NOMO-1 (cell line): ENCODE measurements at regions not wholly inside any gene's neighbourhood (a gene's known extent, or its start where the extent isn't known, plus 50 kb on each side); places are given as distances from the start of the nearest gene placed in this dataset.
"Not testable (repeated sequence)": the region's sequence is repeated elsewhere in the genome, so short reads cannot be mapped to it uniquely, and the experiment has no call there.

Experiments used
- DNase-seq, 2 experiments: peaks; one replicate each; lab custom pipeline; 2025; ENCODE audit not compliant: unreplicated experiment in 2 of 2; lab: John Stamatoyannopoulos, UW

GRCh38 chr10:32143302-32143847 lies 87.2 kb upstream of the KIF5B start:
- no peak for DNase-seq

GRCh38 chr10:32142646-32143045 lies 86.4 kb upstream of the KIF5B start:
- DNase-seq: no peak

- DNase-seq: no peak
These were observed 85.0 kb upstream of the KIF5B start for GRCh38 chr10:32141018-32141807.

GRCh38 chr10:32140403-32140802 lies 84.2 kb upstream of the KIF5B start:
- DNase-seq: no peak

- peak; percentile 72 to 80 for DNase-seq
These were observed 83.2 kb upstream of the KIF5B start for GRCh38 chr10:32139223-32140073.

GRCh38 chr10:32136927-32137326 lies 80.7 kb upstream of the KIF5B start:
- DNase-seq: not testable (repeated sequence)

- not testable (repeated sequence) for DNase-seq
These were observed 79.6 kb upstream of the KIF5B start for GRCh38 chr10:32135796-32136195.

- DNase-seq: no peak
These were observed 76.2 kb upstream of the KIF5B start for GRCh38 chr10:32132357-32132946.

- no peak for DNase-seq
These were observed 75.2 kb upstream of the KIF5B start for GRCh38 chr10:32131388-32131787.

GRCh38 chr10:32130788-32131187 lies 74.6 kb upstream of the KIF5B start:
- DNase-seq: no peak

GRCh38 chr10:32125023-32125422 lies 68.8 kb upstream of the KIF5B start:
- no peak for DNase-seq

- DNase-seq: no peak
These were observed 66.8 kb upstream of the KIF5B start for GRCh38 chr10:32123021-32123420.

GRCh38 chr10:32121648-32122047 lies 65.4 kb upstream of the KIF5B start:
- no peak for DNase-seq

GRCh38 chr10:32120147-32120546 lies 63.9 kb upstream of the KIF5B start:
- no peak for DNase-seq

GRCh38 chr10:32114508-32114907 lies 58.3 kb upstream of the KIF5B start:
- DNase-seq: no peak

- no peak for DNase-seq
These were observed 55.8 kb upstream of the KIF5B start for GRCh38 chr10:32112055-32112454.

- no peak for DNase-seq
These were observed 55.4 kb upstream of the KIF5B start for GRCh38 chr10:32111585-32111984.

- DNase-seq: no peak
These were observed 54.6 kb upstream of the KIF5B start for GRCh38 chr10:32110790-32111189.

- DNase-seq: no peak
These were observed 53.4 kb upstream of the KIF5B start for GRCh38 chr10:32109603-32110002.
